Astrocyte of the cerebellum (primary cell): ENCODE measurements at regions not wholly inside any gene's neighbourhood (a gene's known extent, or its start where the extent isn't known, plus 50 kb on each side); places are given as distances from the start of the nearest gene placed in this dataset.

Experiments
- DNase-seq: peaks from one replicate; pipeline ENCODE4 v3.0.0-alpha.2; 2011; ENCODE audit warnings: low read depth
- H3K4me3 ChIP-seq: 2 replicates; pipeline ENCODE4 v1.5.1; 2011; ENCODE audit warnings: mild to moderate bottlenecking, low read depth, low read length, moderate library complexity
- in situ Hi-C: cut with HindIII; loops from 2 replicates; pipeline ENCODE4 v1.10.0; 2017; ENCODE audit warnings: low sequenced_read_pairs
- TF ChIP-seq, protein P1 (sequence below): IDR thresholded peaks from 2 replicates; pipeline ENCODE4 v1.5.1; 2012; ENCODE audit warnings: low read length, low read depth, moderate library complexity, mild to moderate bottlenecking; ENCODE audit errors: missing control alignments

DNA sequence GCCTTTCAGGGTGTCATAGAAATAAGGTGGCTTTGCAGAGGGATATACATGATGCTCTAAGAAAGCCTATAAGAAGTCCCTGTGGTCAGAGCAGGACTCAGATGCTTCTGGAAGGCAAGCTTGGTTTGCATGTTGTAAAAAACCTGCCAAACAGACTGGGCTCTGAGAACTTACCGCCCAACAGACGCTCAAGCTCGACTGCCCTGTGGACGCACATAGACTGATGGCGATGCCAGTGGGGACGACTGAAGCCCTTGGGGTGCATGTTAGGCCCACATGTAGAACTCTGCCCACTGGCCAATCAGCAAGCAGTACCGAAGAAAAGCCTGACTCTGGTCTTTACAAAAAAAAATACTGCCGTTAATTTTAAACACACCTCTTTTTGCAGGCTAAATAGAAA, 133.8 kb downstream of the NAV1 start:
- DNase-seq: no peak
- in situ Hi-C loops: no loop called here
- no peak overlapping the region for H3K4me3 ChIP-seq
- TF ChIP-seq, protein P1, sequence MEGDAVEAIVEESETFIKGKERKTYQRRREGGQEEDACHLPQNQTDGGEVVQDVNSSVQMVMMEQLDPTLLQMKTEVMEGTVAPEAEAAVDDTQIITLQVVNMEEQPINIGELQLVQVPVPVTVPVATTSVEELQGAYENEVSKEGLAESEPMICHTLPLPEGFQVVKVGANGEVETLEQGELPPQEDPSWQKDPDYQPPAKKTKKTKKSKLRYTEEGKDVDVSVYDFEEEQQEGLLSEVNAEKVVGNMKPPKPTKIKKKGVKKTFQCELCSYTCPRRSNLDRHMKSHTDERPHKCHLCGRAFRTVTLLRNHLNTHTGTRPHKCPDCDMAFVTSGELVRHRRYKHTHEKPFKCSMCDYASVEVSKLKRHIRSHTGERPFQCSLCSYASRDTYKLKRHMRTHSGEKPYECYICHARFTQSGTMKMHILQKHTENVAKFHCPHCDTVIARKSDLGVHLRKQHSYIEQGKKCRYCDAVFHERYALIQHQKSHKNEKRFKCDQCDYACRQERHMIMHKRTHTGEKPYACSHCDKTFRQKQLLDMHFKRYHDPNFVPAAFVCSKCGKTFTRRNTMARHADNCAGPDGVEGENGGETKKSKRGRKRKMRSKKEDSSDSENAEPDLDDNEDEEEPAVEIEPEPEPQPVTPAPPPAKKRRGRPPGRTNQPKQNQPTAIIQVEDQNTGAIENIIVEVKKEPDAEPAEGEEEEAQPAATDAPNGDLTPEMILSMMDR: no peak

DNA sequence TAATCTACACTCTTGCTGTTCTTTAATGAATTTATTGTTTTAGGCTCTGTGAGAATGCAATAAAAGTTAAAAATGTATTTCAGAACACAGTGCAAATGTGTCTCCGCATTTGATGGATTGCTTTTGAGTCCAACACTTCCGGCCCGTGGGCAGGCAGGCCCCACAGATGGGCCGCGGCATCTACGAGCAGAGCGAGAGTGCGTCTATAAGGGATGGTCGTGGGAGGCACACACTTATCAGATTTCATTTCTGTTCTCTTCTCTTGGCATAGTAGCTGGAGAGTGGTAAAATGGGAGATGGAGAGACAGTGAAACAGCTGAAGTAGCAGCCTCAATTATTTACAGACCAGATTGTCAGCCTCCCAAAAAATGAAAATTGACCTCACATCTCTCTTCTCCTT, 134.2 kb downstream of the NAV1 start:
- in situ Hi-C loops: no loop called here
- no peak for DNase-seq
- no peak overlapping the region for H3K4me3 ChIP-seq
- TF ChIP-seq, protein P1: no peak

DNA sequence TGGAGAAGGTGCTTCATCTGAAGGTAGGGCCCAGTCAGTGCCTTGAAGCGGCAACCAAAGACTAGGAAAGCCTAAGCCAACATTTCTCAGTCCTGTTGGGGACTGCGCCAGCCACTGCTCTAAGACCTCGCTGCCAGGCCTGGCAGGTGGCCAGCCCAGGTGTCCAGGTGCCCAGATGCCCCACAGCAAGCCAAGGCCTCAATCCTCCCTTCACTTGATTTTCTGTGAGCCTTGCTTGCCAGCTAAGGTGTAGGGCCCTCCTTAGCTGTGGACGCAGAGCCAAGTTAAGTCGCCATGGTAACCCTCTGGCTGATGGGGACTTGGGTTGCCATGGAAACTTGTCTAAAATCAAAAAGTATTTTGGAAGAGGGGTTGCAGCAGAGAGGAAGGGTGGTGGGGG, 135.0 kb downstream of the NAV1 start:
- TF ChIP-seq, protein P1: no peak
- no peak for DNase-seq
- no peak overlapping the region for H3K4me3 ChIP-seq
- in situ Hi-C loops: no loop called here

DNA sequence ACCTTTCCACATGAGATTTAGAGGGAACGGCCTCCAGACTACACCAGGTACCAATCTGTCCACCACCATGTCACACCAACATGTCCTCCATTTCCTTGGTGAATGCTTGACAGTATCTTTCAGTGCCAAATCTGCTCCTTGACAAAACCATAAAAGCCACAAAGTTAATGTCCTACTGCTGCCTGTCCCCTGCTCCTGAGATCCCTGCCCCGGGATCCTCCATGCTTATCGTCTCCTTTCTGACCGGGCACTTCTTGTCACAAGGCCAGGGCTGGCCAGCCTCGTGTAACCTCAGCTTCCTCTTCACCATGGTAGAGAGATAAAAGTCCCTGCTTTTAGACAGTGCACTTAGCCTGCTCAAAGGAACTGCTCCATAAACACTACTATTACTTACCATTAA, 136.2 kb downstream of the NAV1 start:
- TF ChIP-seq, protein P1: no peak
- H3K4me3 ChIP-seq: no peak overlapping the region
- in situ Hi-C loops: no loop called here
- DNase-seq: no peak

DNA sequence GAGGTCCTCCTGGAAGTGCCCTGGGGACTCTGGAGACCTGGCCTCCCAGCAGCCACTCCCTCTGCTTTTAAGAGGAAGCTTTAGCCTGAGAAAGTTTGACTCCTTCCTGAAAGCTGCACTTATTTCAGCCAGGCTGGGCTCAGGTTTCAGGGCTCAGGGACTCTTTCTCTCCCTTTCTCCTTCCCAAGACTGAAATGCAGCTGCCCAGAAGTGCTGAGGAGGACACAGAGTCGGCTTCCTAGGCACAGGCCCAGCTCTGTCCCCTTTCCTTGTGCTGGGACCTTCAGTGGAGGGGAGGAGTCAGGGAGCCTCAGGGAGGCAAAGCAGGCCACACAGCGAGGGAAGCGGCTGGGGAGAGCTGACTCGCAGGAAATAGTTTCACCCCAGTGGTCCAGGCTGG, 137.3 kb downstream of the NAV1 start:
- peak; percentile 27 for DNase-seq
- in situ Hi-C loops: no loop called here
- no peak overlapping the region for H3K4me3 ChIP-seq
- TF ChIP-seq, protein P1: no peak

DNA sequence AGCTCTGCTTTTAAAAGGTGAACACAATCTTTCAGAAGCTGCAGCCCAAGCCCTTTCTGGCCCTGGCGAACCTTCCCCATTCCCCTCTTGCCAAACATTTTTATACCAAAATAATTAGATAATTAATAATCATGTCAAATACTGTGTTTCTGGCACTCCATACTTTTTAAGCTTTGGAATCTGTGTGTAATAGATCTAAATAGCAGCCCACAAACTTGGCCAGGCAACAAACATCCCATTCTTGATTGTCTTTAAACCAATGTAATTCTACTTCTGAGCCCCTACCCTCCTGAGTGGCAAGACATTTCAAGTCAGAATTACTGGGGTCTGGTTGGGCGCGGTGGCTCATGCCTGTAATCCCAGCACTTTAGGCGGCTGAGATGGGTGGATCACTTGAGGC, 137.7 kb downstream of the NAV1 start:
- DNase-seq: peak; percentile 54
- no peak overlapping the region for H3K4me3 ChIP-seq
- TF ChIP-seq, protein P1: no peak
- in situ Hi-C loops: no loop called here

DNA sequence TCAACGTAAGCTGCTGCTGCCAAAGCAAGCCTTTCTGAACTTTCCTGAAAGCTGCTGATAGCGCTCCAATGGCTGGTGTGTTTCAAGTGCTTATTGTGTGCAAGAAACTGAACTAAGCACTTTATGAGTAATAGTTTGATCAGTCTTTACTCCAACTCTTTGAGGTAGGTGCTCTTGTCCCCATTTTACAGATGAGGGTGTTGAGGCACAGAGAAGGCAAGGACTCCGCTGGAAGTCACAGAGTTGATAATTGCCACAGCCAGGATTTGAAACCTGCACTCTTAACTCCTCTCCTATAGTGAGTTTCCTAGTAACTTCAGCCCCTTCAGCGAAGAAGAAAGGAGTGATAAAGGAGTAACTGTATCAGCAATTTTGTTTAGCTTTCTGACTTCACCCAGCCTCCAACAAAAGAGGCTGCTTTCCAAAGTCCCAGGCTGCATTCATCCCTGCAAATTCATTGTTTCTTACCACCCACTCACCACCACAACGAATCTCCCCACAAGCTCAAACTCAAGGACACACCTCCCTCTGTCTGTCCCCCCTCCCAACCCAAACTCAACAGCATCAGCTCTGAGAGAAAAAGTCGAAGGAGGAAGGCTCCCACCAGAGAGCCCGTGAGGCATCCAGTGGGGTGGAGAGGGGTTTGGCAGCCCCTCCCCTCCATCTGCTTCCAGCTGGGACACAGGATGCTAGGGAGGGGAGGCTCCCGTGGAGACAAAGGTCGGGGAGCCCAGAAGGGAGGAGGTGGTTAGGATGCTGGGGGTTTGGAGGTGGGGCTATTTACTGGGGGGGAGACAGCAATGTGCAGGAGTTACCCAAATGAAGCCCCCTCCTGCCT, 139.6 kb downstream of the NAV1 start:
- in situ Hi-C loops: no loop called here
- TF ChIP-seq, protein P1: no peak
- peak; percentile 56 for DNase-seq
- no peak overlapping the region for H3K4me3 ChIP-seq
